ENCODE measurements at regions not wholly inside any gene's neighbourhood (a gene's known extent, or its start where the extent isn't known, plus 50 kb on each side); places are given as distances from the start of the nearest gene placed in this dataset.

- Histone ChIP-seq H3K27ac (ENCODE audit: low read length) (no peak overlapping the region), H3K4me3 (ENCODE audit: low read depth in 1 of 2, low read length in 2 of 2) (no peak overlapping the region), H3K27me3 (ENCODE audit: low read depth, low read length) (no peaks in the 10 kb centered on the region), H3K36me3 (ENCODE audit: control insufficient read depth in 1 of 2, insufficient read depth in 2 of 2, low read length in 2 of 2) (no peaks in the 10 kb centered on the region), H3K9me3 (ENCODE audit: control insufficient read depth in 1 of 2, low read length in 2 of 2) (no peaks in the 10 kb centered on the region), H3K4me1 (ENCODE audit: control insufficient read depth in 1 of 2, insufficient read depth in 2 of 2, low read length in 2 of 2) (no peaks in the 10 kb centered on the region)
These were observed 810.1 kb upstream of the WWC1 start for GRCh38 chr5:167481345-167481744.

GRCh38 chr5:167482555-167482954 lies 808.9 kb upstream of the WWC1 start:
- Histone ChIP-seq H3K27me3 (ENCODE audit: low read depth, low read length) (no peaks in the 10 kb centered on the region), H3K4me3 (ENCODE audit: low read depth in 1 of 2, low read length in 2 of 2) (no peak overlapping the region), H3K36me3 (ENCODE audit: control insufficient read depth in 1 of 2, insufficient read depth in 2 of 2, low read length in 2 of 2) (no peaks in the 10 kb centered on the region), H3K9me3 (ENCODE audit: control insufficient read depth in 1 of 2, low read length in 2 of 2) (no peaks in the 10 kb centered on the region), H3K27ac (ENCODE audit: low read length) (no peak overlapping the region), H3K4me1 (ENCODE audit: control insufficient read depth in 1 of 2, insufficient read depth in 2 of 2, low read length in 2 of 2) (no peaks in the 10 kb centered on the region)

- no peaks in the 10 kb centered on the region for H3K9me3 ChIP-seq (ENCODE audit: control insufficient read depth in 1 of 2, low read length in 2 of 2)
- H3K27me3 ChIP-seq (ENCODE audit: low read depth, low read length): no peaks in the 10 kb centered on the region
- no peak overlapping the region for H3K4me3 ChIP-seq (ENCODE audit: low read depth in 1 of 2, low read length in 2 of 2)
- H3K27ac ChIP-seq (ENCODE audit: low read length): no peak overlapping the region
- H3K4me1 ChIP-seq (ENCODE audit: control insufficient read depth in 1 of 2, insufficient read depth in 2 of 2, low read length in 2 of 2): no peaks in the 10 kb centered on the region
- H3K36me3 ChIP-seq (ENCODE audit: control insufficient read depth in 1 of 2, insufficient read depth in 2 of 2, low read length in 2 of 2): no peaks in the 10 kb centered on the region
These were observed 806.2 kb upstream of the WWC1 start for GRCh38 chr5:167485061-167485774.

GRCh38 chr5:167488371-167488770 lies 803.1 kb upstream of the WWC1 start:
- H3K9me3 ChIP-seq (ENCODE audit: control insufficient read depth in 1 of 2, low read length in 2 of 2): no peaks in the 10 kb centered on the region
- H3K36me3 ChIP-seq (ENCODE audit: control insufficient read depth in 1 of 2, insufficient read depth in 2 of 2, low read length in 2 of 2): no peaks in the 10 kb centered on the region
- no peak overlapping the region for H3K27ac ChIP-seq (ENCODE audit: low read length)
- H3K4me1 ChIP-seq (ENCODE audit: control insufficient read depth in 1 of 2, insufficient read depth in 2 of 2, low read length in 2 of 2): no peaks in the 10 kb centered on the region
- H3K27me3 ChIP-seq (ENCODE audit: low read depth, low read length): no peaks in the 10 kb centered on the region
- H3K4me3 ChIP-seq (ENCODE audit: low read depth in 1 of 2, low read length in 2 of 2): no peak overlapping the region

- no peaks in the 10 kb centered on the region for H3K9me3 ChIP-seq (ENCODE audit: control insufficient read depth in 1 of 2, low read length in 2 of 2)
- no peaks in the 10 kb centered on the region for H3K27me3 ChIP-seq (ENCODE audit: low read depth, low read length)
- H3K36me3 ChIP-seq (ENCODE audit: control insufficient read depth in 1 of 2, insufficient read depth in 2 of 2, low read length in 2 of 2): no peaks in the 10 kb centered on the region
- no peaks in the 10 kb centered on the region for H3K4me1 ChIP-seq (ENCODE audit: control insufficient read depth in 1 of 2, insufficient read depth in 2 of 2, low read length in 2 of 2)
- H3K27ac ChIP-seq (ENCODE audit: low read length): no peak overlapping the region
- H3K4me3 ChIP-seq (ENCODE audit: low read depth in 1 of 2, low read length in 2 of 2): no peak overlapping the region
These were observed 802.2 kb upstream of the WWC1 start for GRCh38 chr5:167489202-167489601.

- no peak overlapping the region for H3K4me3 ChIP-seq (ENCODE audit: low read depth in 1 of 2, low read length in 2 of 2)
- H3K4me1 ChIP-seq (ENCODE audit: control insufficient read depth in 1 of 2, insufficient read depth in 2 of 2, low read length in 2 of 2): no peaks in the 10 kb centered on the region
- no peaks in the 10 kb centered on the region for H3K36me3 ChIP-seq (ENCODE audit: control insufficient read depth in 1 of 2, insufficient read depth in 2 of 2, low read length in 2 of 2)
- H3K27me3 ChIP-seq (ENCODE audit: low read depth, low read length): no peaks in the 10 kb centered on the region
- H3K9me3 ChIP-seq (ENCODE audit: control insufficient read depth in 1 of 2, low read length in 2 of 2): no peaks in the 10 kb centered on the region
- H3K27ac ChIP-seq (ENCODE audit: low read length): no peak overlapping the region
These were observed 787.3 kb upstream of the WWC1 start for GRCh38 chr5:167503926-167504720.

GRCh38 chr5:167507463-167508233 lies 783.8 kb upstream of the WWC1 start:
- H3K36me3 ChIP-seq (ENCODE audit: control insufficient read depth in 1 of 2, insufficient read depth in 2 of 2, low read length in 2 of 2): no peaks in the 10 kb centered on the region
- H3K27ac ChIP-seq (ENCODE audit: low read length): no peak overlapping the region
- H3K4me1 ChIP-seq (ENCODE audit: control insufficient read depth in 1 of 2, insufficient read depth in 2 of 2, low read length in 2 of 2): no peaks in the 10 kb centered on the region
- H3K4me3 ChIP-seq (ENCODE audit: low read depth in 1 of 2, low read length in 2 of 2): no peak overlapping the region
- no peaks in the 10 kb centered on the region for H3K27me3 ChIP-seq (ENCODE audit: low read depth, low read length)
- no peaks in the 10 kb centered on the region for H3K9me3 ChIP-seq (ENCODE audit: control insufficient read depth in 1 of 2, low read length in 2 of 2)

GRCh38 chr5:167509076-167509475 lies 782.4 kb upstream of the WWC1 start:
- H3K4me3 ChIP-seq (ENCODE audit: low read depth in 1 of 2, low read length in 2 of 2): no peak overlapping the region
- H3K27me3 ChIP-seq (ENCODE audit: low read depth, low read length): no peaks in the 10 kb centered on the region
- H3K36me3 ChIP-seq (ENCODE audit: control insufficient read depth in 1 of 2, insufficient read depth in 2 of 2, low read length in 2 of 2): no peaks in the 10 kb centered on the region
- no peak overlapping the region for H3K27ac ChIP-seq (ENCODE audit: low read length)
- no peaks in the 10 kb centered on the region for H3K4me1 ChIP-seq (ENCODE audit: control insufficient read depth in 1 of 2, insufficient read depth in 2 of 2, low read length in 2 of 2)
- no peaks in the 10 kb centered on the region for H3K9me3 ChIP-seq (ENCODE audit: control insufficient read depth in 1 of 2, low read length in 2 of 2)

GRCh38 chr5:167511276-167511675 lies 780.2 kb upstream of the WWC1 start:
- H3K9me3 ChIP-seq (ENCODE audit: control insufficient read depth in 1 of 2, low read length in 2 of 2): no peaks in the 10 kb centered on the region

GRCh38 chr5:167512111-167512510 lies 779.3 kb upstream of the WWC1 start:
- Histone ChIP-seq H3K4me3 (ENCODE audit: low read depth in 1 of 2, low read length in 2 of 2) (no peak overlapping the region), H3K27me3 (ENCODE audit: low read depth, low read length) (no peaks in the 10 kb centered on the region), H3K27ac (ENCODE audit: low read length) (no peak overlapping the region), H3K36me3 (ENCODE audit: control insufficient read depth in 1 of 2, insufficient read depth in 2 of 2, low read length in 2 of 2) (no peaks in the 10 kb centered on the region), H3K9me3 (ENCODE audit: control insufficient read depth in 1 of 2, low read length in 2 of 2) (no peaks in the 10 kb centered on the region), H3K4me1 (ENCODE audit: control insufficient read depth in 1 of 2, insufficient read depth in 2 of 2, low read length in 2 of 2) (no peaks in the 10 kb centered on the region)

More at GRCh38 chr5:167511276-167511675, 780.2 kb upstream of the WWC1 start:
- Histone ChIP-seq H3K36me3 (ENCODE audit: control insufficient read depth in 1 of 2, insufficient read depth in 2 of 2, low read length in 2 of 2) (no peaks in the 10 kb centered on the region), H3K4me3 (ENCODE audit: low read depth in 1 of 2, low read length in 2 of 2) (no peak overlapping the region), H3K27me3 (ENCODE audit: low read depth, low read length) (no peaks in the 10 kb centered on the region), H3K27ac (ENCODE audit: low read length) (no peak overlapping the region), H3K4me1 (ENCODE audit: control insufficient read depth in 1 of 2, insufficient read depth in 2 of 2, low read length in 2 of 2) (no peaks in the 10 kb centered on the region)

GRCh38 chr5:167513381-167513780 lies 778.1 kb upstream of the WWC1 start:
- H3K27ac ChIP-seq (ENCODE audit: low read length): no peak overlapping the region
- no peaks in the 10 kb centered on the region for H3K27me3 ChIP-seq (ENCODE audit: low read depth, low read length)
- H3K4me1 ChIP-seq (ENCODE audit: control insufficient read depth in 1 of 2, insufficient read depth in 2 of 2, low read length in 2 of 2): no peaks in the 10 kb centered on the region

More at GRCh38 chr5:167513381-167513780, 778.1 kb upstream of the WWC1 start:
- Histone ChIP-seq H3K36me3 (ENCODE audit: control insufficient read depth in 1 of 2, insufficient read depth in 2 of 2, low read length in 2 of 2) (no peaks in the 10 kb centered on the region), H3K9me3 (ENCODE audit: control insufficient read depth in 1 of 2, low read length in 2 of 2) (no peaks in the 10 kb centered on the region), H3K4me3 (ENCODE audit: low read depth in 1 of 2, low read length in 2 of 2) (no peak overlapping the region)

All from muscle layer of duodenum (tissue), 2 donors.